Suprapubic skin (tissue), 4 donors: ENCODE measurements at regions not wholly inside any gene's neighbourhood (a gene's known extent, or its start where the extent isn't known, plus 50 kb on each side); places are given as distances from the start of the nearest gene placed in this dataset.

Source experiments
- CTCF ChIP-seq, 2 donors: fragments of 200-600 bp in 1 of 2; fragments of 450-650 bp in 1 of 2; sonication (generic) in 1 of 2; IDR thresholded peaks; one replicate each; pipeline ENCODE4 v1.5.1; 2016 to 2019; ENCODE audit warnings: antibody characterized with exemption in 2 of 2, mild to moderate bottlenecking in 1 of 2, moderate library complexity in 1 of 2
- EP300 ChIP-seq: sonication (generic); formaldehyde crosslinking; IDR thresholded peaks from one replicate; pipeline ENCODE4 v1.6.1; 2017; ENCODE audit warnings: antibody characterized with exemption
- POLR2A ChIP-seq, 2 donors: fragments of 450-650 bp; IDR thresholded peaks; one replicate each; pipeline ENCODE4 v1.6.1; 2017; ENCODE audit warnings: antibody characterized with exemption in 2 of 2, mild to moderate bottlenecking in 2 of 2, moderate library complexity in 2 of 2
- POLR2AphosphoS5 ChIP-seq, 3 donors: sonication (generic); formaldehyde crosslinking; IDR thresholded peaks; one replicate each; pipeline ENCODE4 v1.6.1; 2017; ENCODE audit warnings: antibody characterized with exemption in 3 of 3

- no peak for TF ChIP-seq POLR2AphosphoS5 (IDR thresholded peaks at IDR 0.05)
- TF ChIP-seq POLR2A (IDR thresholded peaks at IDR 0.05), result no peak
- TF ChIP-seq CTCF (IDR thresholded peaks at IDR 0.05), result no peak
- no peak for TF ChIP-seq EP300
Measured at GRCh38 chr7:70894799-70895198, 237.1 kb upstream of the GALNT17 start.
